ENCODE measurements at regions not wholly inside any gene's neighbourhood (a gene's known extent, or its start where the extent isn't known, plus 50 kb on each side); places are given as distances from the start of the nearest gene placed in this dataset.

- H3K27ac ChIP-seq (ENCODE audit: low read depth): no peak overlapping the region
- no peaks in the 10 kb centered on the region; the same call in 2 of the 3 replicates for H3K36me3 Mint-ChIP-seq (ENCODE audit: low read depth)
- H3K27me3 Mint-ChIP-seq (ENCODE audit: insufficient read depth, low read depth, poor library complexity): peaks cover 14% of the 10 kb centered on the region
Measured at GRCh38 chr5:141735823-141736222, 53.8 kb upstream of the ARAP3 start.

GRCh38 chr5:141734501-141735229, 52.6 kb upstream of the ARAP3 start:
- H3K9me3 Mint-ChIP-seq: no peaks in the 10 kb centered on the region
- Histone ChIP-seq H3K4me3 (no peak overlapping the region), H3K27me3 (ENCODE audit: insufficient read depth) (no peaks in the 10 kb centered on the region), H3K27ac (ENCODE audit: low read depth) (no peak overlapping the region), H3K4me1 (ENCODE audit: insufficient read depth) (peaks cover 21% of the 10 kb centered on the region), H2AFZ (no peak overlapping the region), H3K9me2 (ENCODE audit: insufficient read depth) (no peaks in the 10 kb centered on the region), H3K36me3 (ENCODE audit: insufficient read depth) (no peaks in the 10 kb centered on the region), H3K4me2 (no peak overlapping the region), H3K79me2 (replicated peaks; ENCODE audit: insufficient read depth) (no peaks in the 10 kb centered on the region), H3F3A (replicated peaks; ENCODE audit: low read depth) (0 out of 2 replicates have a peak, but pooled peaks cover 2% of the 10 kb centered on the region), H4K20me1 (replicated peaks; ENCODE audit: insufficient read depth) (no peaks in the 10 kb centered on the region)
- TF ChIP-seq REST (IDR thresholded peaks at IDR 0.05; ENCODE audit: unreplicated experiment) (peak; percentile 97), EZH2phosphoT487 (IDR thresholded peaks at IDR 0.05; ENCODE audit: unreplicated experiment) (no peak)
- peak; percentile 93 for DNase-seq (ENCODE audit: low spot score)
- H3K36me3 Mint-ChIP-seq (ENCODE audit: low read depth): no peaks in the 10 kb centered on the region; the same call in 2 of the 3 replicates
- no peak overlapping the region for H3K4me3 Mint-ChIP-seq
- H3K27ac Mint-ChIP-seq: no peak overlapping the region
- peaks cover 23% of the 10 kb centered on the region for H3K27me3 Mint-ChIP-seq (ENCODE audit: insufficient read depth, low read depth, poor library complexity)
- H3K4me1 Mint-ChIP-seq: peaks cover 45% of the 10 kb centered on the region
- ATAC-seq: peak; percentile 91

More at GRCh38 chr5:141735823-141736222, 53.8 kb upstream of the ARAP3 start:
- Histone ChIP-seq H3K4me1 (ENCODE audit: insufficient read depth) (peaks cover 17% of the 10 kb centered on the region), H3K36me3 (ENCODE audit: insufficient read depth) (no peaks in the 10 kb centered on the region), H2AFZ (no peak overlapping the region), H3K79me2 (replicated peaks; ENCODE audit: insufficient read depth) (no peaks in the 10 kb centered on the region), H3F3A (replicated peaks; ENCODE audit: low read depth) (0 out of 2 replicates have a peak, but pooled peaks cover 2% of the 10 kb centered on the region), H3K4me3 (no peak overlapping the region), H4K20me1 (replicated peaks; ENCODE audit: insufficient read depth) (no peaks in the 10 kb centered on the region), H3K4me2 (no peak overlapping the region), H3K27me3 (ENCODE audit: insufficient read depth) (no peaks in the 10 kb centered on the region), H3K9me2 (ENCODE audit: insufficient read depth) (no peaks in the 10 kb centered on the region)
- H3K9me3 Mint-ChIP-seq: no peaks in the 10 kb centered on the region
- ATAC-seq: peak; percentile 34
- H3K4me1 Mint-ChIP-seq: peaks cover 36% of the 10 kb centered on the region
- no peak overlapping the region for H3K4me3 Mint-ChIP-seq
- no peak for DNase-seq (ENCODE audit: low spot score)
- no peak for TF ChIP-seq EZH2phosphoT487 (IDR thresholded peaks at IDR 0.05; ENCODE audit: unreplicated experiment)
- H3K27ac Mint-ChIP-seq: no peak overlapping the region

- no peak overlapping the region for H3K4me3 ChIP-seq
- Mint-ChIP-seq H3K4me3 (no peak overlapping the region), H3K27me3 (ENCODE audit: insufficient read depth, low read depth, poor library complexity) (peaks cover 26% of the 10 kb centered on the region), H3K27ac (no peak overlapping the region), H3K4me1 (peaks cover 58% of the 10 kb centered on the region), H3K36me3 (ENCODE audit: low read depth) (no peaks in the 10 kb centered on the region; the same call in 2 of the 3 replicates), H3K9me3 (no peaks in the 10 kb centered on the region)
- no peak overlapping the region for H3K4me2 ChIP-seq
- H3K79me2 ChIP-seq (replicated peaks; ENCODE audit: insufficient read depth): no peaks in the 10 kb centered on the region
- no peaks in the 10 kb centered on the region for H3K36me3 ChIP-seq (ENCODE audit: insufficient read depth)
- no peak overlapping the region for H3K27ac ChIP-seq (ENCODE audit: low read depth)
- no peaks in the 10 kb centered on the region for H3K27me3 ChIP-seq (ENCODE audit: insufficient read depth)
- H3K4me1 ChIP-seq (ENCODE audit: insufficient read depth): peaks cover 35% of the 10 kb centered on the region
- ATAC-seq: no peak
- H3K9me2 ChIP-seq (ENCODE audit: insufficient read depth): no peaks in the 10 kb centered on the region
- H2AFZ ChIP-seq: no peak overlapping the region
- H3F3A ChIP-seq (replicated peaks; ENCODE audit: low read depth): 0 out of 2 replicates have a peak, but pooled peaks cover 2% of the 10 kb centered on the region
- H4K20me1 ChIP-seq (replicated peaks; ENCODE audit: insufficient read depth): no peaks in the 10 kb centered on the region
- no peak for DNase-seq (ENCODE audit: low spot score)
- TF ChIP-seq NANOG (IDR thresholded peaks at IDR 0.05; ENCODE audit: borderline replicate concordance): no peak
- no peak for TF ChIP-seq ETS1 (IDR thresholded peaks at IDR 0.05)
- TF ChIP-seq EZH2phosphoT487 (IDR thresholded peaks at IDR 0.05; ENCODE audit: unreplicated experiment): no peak
Measured at GRCh38 chr5:141733198-141733597, 51.2 kb upstream of the ARAP3 start.

All from GM23338 (cell line).